SU-DHL-6 (cell line): ENCODE measurements at regions not wholly inside any gene's neighbourhood (a gene's known extent, or its start where the extent isn't known, plus 50 kb on each side); places are given as distances from the start of the nearest gene placed in this dataset.

Experiments used
- CTCF ChIP-seq: fragments of 200-600 bp; sonication (generic); IDR thresholded peaks from one replicate; pipeline ENCODE4 v1.5.1; 2017; ENCODE audit warnings: antibody characterized with exemption, mild to moderate bottlenecking, low read length, moderate library complexity; ENCODE audit not compliant: insufficient read depth, poor library complexity, severe bottlenecking
- EZH2phosphoT487 ChIP-seq: fragments of 200-600 bp; sonication (generic), shearing (Covaris generic); conservative IDR thresholded peaks from 2 replicates; pipeline ENCODE4 v1.6.1; 2018; ENCODE audit warnings: mild to moderate bottlenecking, antibody characterized with exemption, low read length, moderate library complexity, mixed read lengths

DNA sequence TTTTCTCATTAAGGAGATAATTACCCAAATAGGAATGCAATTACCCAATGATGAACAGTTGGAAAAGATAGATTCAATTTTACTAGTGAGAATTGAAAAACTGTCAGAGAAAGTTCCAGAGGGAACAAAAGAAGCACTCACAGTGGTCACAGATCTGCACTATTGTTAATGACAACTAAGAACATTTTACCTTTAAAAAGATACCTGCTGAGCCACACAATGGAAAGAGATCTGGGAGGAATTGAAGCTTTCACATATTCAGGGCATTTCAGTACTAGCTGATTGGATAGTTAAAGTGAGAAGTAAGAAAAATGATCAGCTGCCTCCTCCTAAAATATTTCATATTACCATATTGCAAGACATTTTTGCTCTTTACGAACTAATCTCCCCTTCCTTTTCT lies 1822.2 kb downstream of the STIM2 start:
- TF ChIP-seq CTCF, result no peak
- no peak for TF ChIP-seq EZH2phosphoT487
